Uterus (tissue), 2 donors: ENCODE measurements at regions not wholly inside any gene's neighbourhood (a gene's known extent, or its start where the extent isn't known, plus 50 kb on each side); places are given as distances from the start of the nearest gene placed in this dataset.
"Not testable (repeated sequence)": the region's sequence is repeated elsewhere in the genome, so short reads cannot be mapped to it uniquely, and the experiment has no call there.

Experiments
- CTCF ChIP-seq, 4 experiments: fragments of 200-600 bp in 2 of 4; fragments of 450-650 bp in 2 of 4; sonication (generic) in 2 of 4; IDR thresholded peaks; one replicate each; pipeline ENCODE4 v1.5.1; 2016 to 2019; ENCODE audit warnings: antibody characterized with exemption in 4 of 4, mild to moderate bottlenecking in 2 of 4, moderate library complexity in 1 of 4
- POLR2A ChIP-seq, 2 donors: fragments of 450-650 bp; IDR thresholded peaks; one replicate each; pipeline ENCODE4 v1.6.1; 2016; ENCODE audit warnings: antibody characterized with exemption in 2 of 2, mild to moderate bottlenecking in 1 of 2, moderate library complexity in 1 of 2

DNA sequence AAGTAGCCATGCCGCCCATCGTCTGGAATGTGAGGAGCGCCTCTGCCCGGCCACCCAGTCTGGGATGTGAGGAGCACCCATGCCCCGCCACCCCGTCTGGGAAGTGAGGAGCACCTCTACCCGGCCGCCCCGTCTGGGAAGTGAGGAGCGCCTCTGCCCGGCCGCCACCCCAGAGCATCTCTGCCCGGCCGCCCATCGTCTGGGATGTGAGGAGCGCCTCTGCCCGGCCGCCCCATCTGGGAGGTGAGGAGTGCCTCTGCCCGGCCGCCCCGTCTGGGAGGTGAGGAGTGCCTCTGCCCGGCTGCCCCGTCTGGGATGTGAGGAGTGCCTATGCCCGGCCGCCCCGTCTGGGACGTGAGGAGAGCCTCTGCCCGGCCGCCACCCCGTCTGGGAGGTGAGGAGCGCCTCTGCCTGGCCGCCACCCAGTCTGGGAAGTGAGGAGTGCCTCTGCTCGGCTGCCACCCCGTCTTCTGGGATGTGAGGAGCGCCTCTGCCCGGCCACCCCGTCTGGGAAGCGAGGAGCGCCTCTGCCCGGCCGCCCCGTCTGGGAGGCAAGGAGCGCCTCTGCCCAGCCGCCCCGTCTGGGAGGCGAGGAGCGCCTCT is 126.7 kb upstream of the MED14 start:
- not testable (repeated sequence) for TF ChIP-seq CTCF, POLR2A (IDR thresholded peaks at IDR 0.05)
